ENCODE measurements at regions not wholly inside any gene's neighbourhood (a gene's known extent, or its start where the extent isn't known, plus 50 kb on each side); places are given as distances from the start of the nearest gene placed in this dataset.
"Not testable (repeated sequence)": the region's sequence is repeated elsewhere in the genome, so short reads cannot be mapped to it uniquely, and the experiment has no call there.

DNA sequence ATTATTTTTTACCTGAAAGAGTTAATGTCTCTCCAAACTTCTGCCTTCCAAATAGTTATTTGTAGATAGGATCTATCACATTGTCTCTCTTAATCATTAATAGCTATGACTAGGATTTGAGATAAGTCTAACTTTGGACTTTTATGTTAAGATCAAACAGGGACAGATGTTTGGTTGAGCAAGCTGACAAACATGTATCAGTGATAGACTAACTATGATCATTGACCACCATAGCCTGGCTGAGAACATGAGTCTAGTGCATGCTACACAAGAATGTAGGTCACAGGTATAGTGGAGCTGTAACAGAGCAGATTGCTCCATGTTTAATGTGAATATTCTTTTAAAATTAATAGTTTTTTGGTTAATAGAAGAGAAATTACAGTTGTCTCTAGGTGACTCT, 52.0 kb downstream of the SYT15B start:
- POLR2A ChIA-PET; H3K27ac ChIP-seq (ENCODE audit: low read depth in 1 of 2, low read length in 2 of 2); H3K4me3 ChIP-seq (ENCODE audit: low read length); H3K36me3 ChIP-seq (ENCODE audit: insufficient read depth, low read length); H3K36me3 Mint-ChIP-seq (ENCODE audit: low read depth); H3K4me1 ChIP-seq (ENCODE audit: insufficient read depth, low read length); intact Hi-C loops (cut with DNase I, micrococcal nuclease); H3K27ac Mint-ChIP-seq; H3K27me3 ChIP-seq (ENCODE audit: control insufficient read depth in 1 of 2, insufficient read depth in 2 of 2, low read length in 2 of 2); ATAC-seq (ENCODE audit: poor library complexity); DNase-seq; H3K27me3 Mint-ChIP-seq; H3K9me3 Mint-ChIP-seq; H3K4me1 Mint-ChIP-seq (ENCODE audit: low read depth); H3K4me3 Mint-ChIP-seq; H3K9me3 ChIP-seq (ENCODE audit: control insufficient read depth in 1 of 2, insufficient read depth in 1 of 2, low read length in 2 of 2); CTCF ChIA-PET: not testable (repeated sequence)

DNA sequence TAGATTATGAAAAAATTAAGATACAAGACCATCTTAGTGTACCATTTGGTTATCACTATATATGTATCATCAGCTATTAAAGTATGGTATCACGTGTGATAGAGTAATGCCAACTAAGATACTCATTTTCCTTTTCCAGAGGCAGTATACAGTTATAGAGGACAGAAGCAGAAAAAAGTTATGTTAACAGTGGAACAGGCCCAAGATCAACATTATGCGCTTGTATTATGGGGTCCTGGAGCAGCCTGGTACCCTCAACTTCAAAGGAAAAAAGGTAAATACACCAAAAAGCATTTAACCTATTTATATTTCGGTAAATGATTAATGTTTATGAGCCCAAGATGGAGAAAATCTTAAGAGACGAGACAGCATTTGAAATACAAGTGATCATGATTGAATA, 52.9 kb downstream of the SYT15B start:
- H3K9me3 Mint-ChIP-seq; ATAC-seq (ENCODE audit: poor library complexity); H3K4me1 Mint-ChIP-seq (ENCODE audit: low read depth); POLR2A ChIA-PET; H3K36me3 Mint-ChIP-seq (ENCODE audit: low read depth); intact Hi-C loops (cut with DNase I, micrococcal nuclease); H3K4me1 ChIP-seq (ENCODE audit: insufficient read depth, low read length); H3K4me3 Mint-ChIP-seq; CTCF ChIA-PET; DNase-seq; H3K27ac ChIP-seq (ENCODE audit: low read depth in 1 of 2, low read length in 2 of 2); H3K9me3 ChIP-seq (ENCODE audit: control insufficient read depth in 1 of 2, insufficient read depth in 1 of 2, low read length in 2 of 2); H3K27ac Mint-ChIP-seq; H3K27me3 Mint-ChIP-seq; H3K4me3 ChIP-seq (ENCODE audit: low read length); H3K36me3 ChIP-seq (ENCODE audit: insufficient read depth, low read length); H3K27me3 ChIP-seq (ENCODE audit: control insufficient read depth in 1 of 2, insufficient read depth in 2 of 2, low read length in 2 of 2): not testable (repeated sequence)

DNA sequence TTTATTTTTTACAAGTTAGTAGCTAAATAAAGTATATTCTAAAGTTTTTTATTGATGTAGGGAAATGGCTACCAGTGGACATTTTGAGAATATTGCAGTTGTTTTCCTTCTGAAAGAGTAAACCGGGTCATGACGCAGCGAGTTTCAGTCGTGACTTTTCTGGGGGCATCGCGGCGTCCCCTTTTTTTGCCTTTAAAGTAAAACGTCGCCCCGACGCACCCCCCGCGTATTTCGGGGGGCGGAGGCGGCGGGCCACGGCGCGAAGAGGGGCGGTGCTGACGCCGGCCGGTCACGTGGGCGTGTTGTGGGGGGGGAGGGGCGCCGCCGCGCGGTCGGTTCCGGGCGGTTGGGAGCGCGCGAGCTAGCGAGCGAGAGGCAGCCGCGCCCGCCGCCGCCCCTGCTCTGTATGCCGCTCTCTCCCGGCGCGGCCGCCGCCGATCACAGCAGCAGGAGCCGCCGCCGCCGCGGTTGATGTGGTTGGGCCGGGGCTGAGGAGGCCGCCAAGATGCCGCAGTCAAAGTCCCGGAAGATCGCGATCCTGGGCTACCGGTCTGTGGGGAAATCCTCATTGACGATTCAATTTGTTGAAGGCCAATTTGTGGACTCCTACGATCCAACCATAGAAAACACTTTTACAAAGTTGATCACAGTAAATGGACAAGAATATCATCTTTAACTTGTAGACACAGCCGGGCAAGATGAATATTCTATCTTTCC, 57.5 kb downstream of the SYT15B start:
- H3K27ac ChIP-seq (ENCODE audit: low read depth in 1 of 2, low read length in 2 of 2); H3K36me3 ChIP-seq (ENCODE audit: insufficient read depth, low read length); H3K27ac Mint-ChIP-seq; H3K4me1 Mint-ChIP-seq (ENCODE audit: low read depth); H3K9me3 Mint-ChIP-seq; POLR2A ChIA-PET; H3K27me3 ChIP-seq (ENCODE audit: control insufficient read depth in 1 of 2, insufficient read depth in 2 of 2, low read length in 2 of 2); CTCF ChIA-PET; H3K9me3 ChIP-seq (ENCODE audit: control insufficient read depth in 1 of 2, insufficient read depth in 1 of 2, low read length in 2 of 2); H3K27me3 Mint-ChIP-seq; intact Hi-C loops (cut with DNase I, micrococcal nuclease); H3K4me1 ChIP-seq (ENCODE audit: insufficient read depth, low read length); H3K36me3 Mint-ChIP-seq (ENCODE audit: low read depth): not testable (repeated sequence)
- H3K4me3 ChIP-seq (ENCODE audit: low read length): peak overlapping the region; percentile 41
- H3K4me3 Mint-ChIP-seq: peak overlapping the region; percentile 63
- ATAC-seq (ENCODE audit: poor library complexity): peak; percentile 95
- peak in 13 of 14 experiments; percentile 20 to 79 (median 65) for DNase-seq

DNA sequence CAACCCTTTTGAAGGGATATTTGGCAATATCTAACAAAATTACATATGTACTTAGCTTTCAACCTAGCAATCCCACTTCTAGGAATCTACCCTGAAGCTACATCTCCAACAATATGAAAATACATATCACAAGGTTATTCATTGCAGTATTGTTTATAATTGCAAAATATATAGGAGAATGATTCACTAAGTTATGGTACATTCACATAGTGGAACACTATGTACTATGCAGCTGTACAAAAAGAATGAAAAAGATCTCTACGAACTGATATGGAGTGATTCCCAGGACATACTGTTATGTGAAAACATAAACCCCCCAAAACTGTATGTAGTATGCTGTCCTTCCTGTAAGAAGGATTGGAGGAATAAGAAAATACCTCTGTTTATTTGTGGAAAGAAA, 62.1 kb downstream of the SYT15B start:
- H3K4me1 ChIP-seq (ENCODE audit: insufficient read depth, low read length); POLR2A ChIA-PET; DNase-seq; H3K36me3 ChIP-seq (ENCODE audit: insufficient read depth, low read length); H3K27ac ChIP-seq (ENCODE audit: low read depth in 1 of 2, low read length in 2 of 2); H3K9me3 ChIP-seq (ENCODE audit: control insufficient read depth in 1 of 2, insufficient read depth in 1 of 2, low read length in 2 of 2); ATAC-seq (ENCODE audit: poor library complexity); H3K9me3 Mint-ChIP-seq; H3K36me3 Mint-ChIP-seq (ENCODE audit: low read depth); H3K27me3 Mint-ChIP-seq; CTCF ChIA-PET; H3K27ac Mint-ChIP-seq; H3K4me3 ChIP-seq (ENCODE audit: low read length); H3K4me1 Mint-ChIP-seq (ENCODE audit: low read depth); H3K27me3 ChIP-seq (ENCODE audit: control insufficient read depth in 1 of 2, insufficient read depth in 2 of 2, low read length in 2 of 2); intact Hi-C loops (cut with DNase I, micrococcal nuclease); H3K4me3 Mint-ChIP-seq: not testable (repeated sequence)

DNA sequence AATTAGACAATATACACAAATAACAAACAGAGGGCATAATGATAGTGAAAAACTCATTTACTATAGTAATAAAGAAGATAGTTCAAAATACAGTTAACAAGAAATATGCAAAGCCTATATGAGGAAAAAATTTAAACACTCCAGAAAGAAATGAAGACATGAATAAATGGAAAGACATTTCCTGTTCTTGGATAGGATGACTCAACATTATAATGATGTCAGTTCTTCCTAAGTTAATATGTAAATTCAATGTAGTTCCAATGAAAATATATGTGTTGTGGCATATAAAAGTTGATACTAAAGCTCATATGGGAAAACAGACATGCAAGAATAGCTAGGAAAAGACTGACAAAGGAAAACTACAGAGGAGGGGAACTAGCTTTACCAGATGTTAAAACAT, 63.5 kb downstream of the SYT15B start:
- intact Hi-C loops (cut with DNase I, micrococcal nuclease); H3K36me3 Mint-ChIP-seq (ENCODE audit: low read depth): not testable (repeated sequence)

DNA sequence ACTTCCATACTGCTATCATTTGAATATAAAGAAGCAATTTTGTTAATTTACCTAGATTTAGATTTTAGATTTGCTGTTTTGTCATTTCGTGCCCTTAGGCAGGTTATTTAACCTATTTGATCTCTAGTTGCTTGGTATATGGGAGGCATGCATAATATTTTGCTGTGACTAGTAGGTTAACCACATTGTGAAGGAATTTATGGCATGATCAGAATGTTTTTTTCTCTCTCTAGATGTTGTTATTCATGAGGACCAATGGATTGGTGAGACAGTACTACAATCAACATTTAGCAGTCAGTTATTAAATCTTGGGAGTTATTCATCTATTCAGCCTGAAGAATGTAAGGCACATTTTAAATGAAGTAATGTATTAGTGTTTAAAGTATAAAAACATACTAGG, 67.2 kb downstream of the SYT15B start:
- H3K36me3 ChIP-seq (ENCODE audit: insufficient read depth, low read length); H3K27me3 Mint-ChIP-seq; POLR2A ChIA-PET; ATAC-seq (ENCODE audit: poor library complexity); intact Hi-C loops (cut with DNase I, micrococcal nuclease); H3K27me3 ChIP-seq (ENCODE audit: control insufficient read depth in 1 of 2, insufficient read depth in 2 of 2, low read length in 2 of 2); CTCF ChIA-PET; H3K27ac Mint-ChIP-seq; H3K4me3 ChIP-seq (ENCODE audit: low read length); H3K36me3 Mint-ChIP-seq (ENCODE audit: low read depth); H3K9me3 ChIP-seq (ENCODE audit: control insufficient read depth in 1 of 2, insufficient read depth in 1 of 2, low read length in 2 of 2); H3K4me1 Mint-ChIP-seq (ENCODE audit: low read depth); H3K9me3 Mint-ChIP-seq; H3K4me1 ChIP-seq (ENCODE audit: insufficient read depth, low read length); H3K4me3 Mint-ChIP-seq; H3K27ac ChIP-seq (ENCODE audit: low read depth in 1 of 2, low read length in 2 of 2); DNase-seq: not testable (repeated sequence)

More for the DNA sequence above, 63.5 kb downstream of the SYT15B start:
- H3K9me3 ChIP-seq (ENCODE audit: control insufficient read depth in 1 of 2, insufficient read depth in 1 of 2, low read length in 2 of 2); H3K9me3 Mint-ChIP-seq; H3K27me3 ChIP-seq (ENCODE audit: control insufficient read depth in 1 of 2, insufficient read depth in 2 of 2, low read length in 2 of 2); CTCF ChIA-PET; POLR2A ChIA-PET; H3K4me3 Mint-ChIP-seq; H3K27me3 Mint-ChIP-seq; DNase-seq; H3K27ac ChIP-seq (ENCODE audit: low read depth in 1 of 2, low read length in 2 of 2); H3K4me3 ChIP-seq (ENCODE audit: low read length); H3K27ac Mint-ChIP-seq; ATAC-seq (ENCODE audit: poor library complexity); H3K4me1 ChIP-seq (ENCODE audit: insufficient read depth, low read length); H3K4me1 Mint-ChIP-seq (ENCODE audit: low read depth); H3K36me3 ChIP-seq (ENCODE audit: insufficient read depth, low read length): not testable (repeated sequence)

DNA sequence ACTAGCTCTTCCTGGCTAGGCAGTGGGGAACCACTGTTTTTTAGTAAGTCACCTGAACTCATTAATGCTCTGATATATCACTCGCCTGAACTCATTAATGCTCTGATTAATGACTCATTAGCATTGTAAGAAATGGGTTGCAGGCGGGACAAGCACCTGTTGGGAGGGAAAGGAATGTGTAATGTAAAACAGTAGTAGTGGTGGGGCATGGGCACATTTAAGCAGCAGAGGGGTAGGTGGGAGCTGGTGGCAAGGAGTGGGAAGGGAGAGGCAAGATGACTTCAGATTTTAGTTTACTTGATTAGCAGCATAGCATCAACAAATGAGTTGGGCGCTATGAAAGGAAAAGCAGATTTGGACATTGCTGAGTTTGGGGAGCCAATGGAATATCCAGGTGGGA, 68.2 kb downstream of the SYT15B start:
- H3K9me3 ChIP-seq (ENCODE audit: control insufficient read depth in 1 of 2, insufficient read depth in 1 of 2, low read length in 2 of 2): not testable (repeated sequence)

More for the DNA sequence above, 68.2 kb downstream of the SYT15B start:
- DNase-seq; H3K27ac ChIP-seq (ENCODE audit: low read depth in 1 of 2, low read length in 2 of 2); H3K36me3 Mint-ChIP-seq (ENCODE audit: low read depth); H3K4me3 ChIP-seq (ENCODE audit: low read length); H3K4me1 ChIP-seq (ENCODE audit: insufficient read depth, low read length); H3K27me3 Mint-ChIP-seq; CTCF ChIA-PET; H3K27me3 ChIP-seq (ENCODE audit: control insufficient read depth in 1 of 2, insufficient read depth in 2 of 2, low read length in 2 of 2); ATAC-seq (ENCODE audit: poor library complexity); H3K4me1 Mint-ChIP-seq (ENCODE audit: low read depth); H3K36me3 ChIP-seq (ENCODE audit: insufficient read depth, low read length); H3K27ac Mint-ChIP-seq; H3K9me3 Mint-ChIP-seq; H3K4me3 Mint-ChIP-seq; intact Hi-C loops (cut with DNase I, micrococcal nuclease); POLR2A ChIA-PET: not testable (repeated sequence)
